ENCODE measurements at regions not wholly inside any gene's neighbourhood (a gene's known extent, or its start where the extent isn't known, plus 50 kb on each side); places are given as distances from the start of the nearest gene placed in this dataset.
"Not testable (repeated sequence)": the region's sequence is repeated elsewhere in the genome, so short reads cannot be mapped to it uniquely, and the experiment has no call there.

GRCh38 chr15:93983526-93983925, 247.8 kb upstream of the MCTP2 start:
- no peak for DNase-seq (ENCODE audit: extremely low read depth in 1 of 11, low read depth in 9 of 11, low spot score in 4 of 11)

GRCh38 chr15:93982226-93982727, 249.1 kb upstream of the MCTP2 start:
- peak in 6 of 11 donors; percentile 14 to 39 (median 25) for DNase-seq (ENCODE audit: extremely low read depth in 1 of 11, low read depth in 9 of 11, low spot score in 4 of 11)

DNA sequence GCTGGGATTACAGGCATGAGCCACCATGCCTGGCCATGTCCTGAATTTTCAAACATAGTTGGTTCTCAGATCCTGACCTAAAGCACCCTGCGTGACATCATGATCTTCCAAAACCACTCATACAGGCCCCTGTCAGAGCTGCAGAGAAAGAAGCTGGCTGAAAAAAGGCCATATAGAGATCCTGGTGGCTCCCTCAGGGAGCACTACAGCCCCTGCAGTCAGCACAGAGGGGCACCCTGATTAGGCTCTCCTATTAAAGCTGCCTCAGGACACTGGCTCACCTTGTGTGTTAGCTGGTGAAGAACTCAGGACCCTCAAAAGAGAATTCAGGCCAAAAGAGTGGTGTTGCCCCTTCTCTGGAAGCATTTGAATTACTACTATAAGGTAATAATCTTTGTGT, 249.7 kb upstream of the MCTP2 start:
- no peak for DNase-seq (ENCODE audit: extremely low read depth in 1 of 11, low read depth in 9 of 11, low spot score in 4 of 11)

DNA sequence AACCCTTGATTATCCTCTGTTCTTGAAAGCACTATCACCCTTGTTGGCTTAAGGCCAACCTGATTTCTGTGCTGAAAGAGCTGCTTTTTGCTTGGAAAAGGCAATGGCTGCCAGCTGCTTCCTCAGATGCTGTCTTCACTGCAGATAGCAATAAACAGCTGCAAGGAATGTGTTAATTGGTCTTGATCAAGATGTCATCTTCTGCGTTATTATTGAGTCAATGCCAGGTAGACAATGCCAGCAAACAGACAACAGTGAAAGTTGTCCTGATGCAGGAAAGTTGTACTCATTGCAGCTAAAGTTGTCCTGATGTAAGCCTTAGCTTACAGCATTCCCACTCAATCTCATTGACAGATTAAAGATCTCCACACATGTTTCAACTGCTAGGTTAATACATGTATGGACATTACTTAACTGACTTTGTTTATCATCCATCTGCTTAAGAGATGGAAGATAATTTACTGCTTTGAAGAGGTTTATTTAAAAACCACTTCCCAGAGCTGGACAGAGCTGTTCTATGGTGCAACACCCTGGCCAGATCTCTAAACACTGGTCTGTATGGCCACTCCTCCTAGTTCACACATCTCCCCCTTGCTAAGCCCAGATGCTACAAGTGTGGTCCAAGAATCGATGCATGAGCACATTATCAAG, 251.0 kb upstream of the MCTP2 start:
- DNase-seq (ENCODE audit: extremely low read depth in 1 of 11, low read depth in 9 of 11, low spot score in 4 of 11): no peak

DNA sequence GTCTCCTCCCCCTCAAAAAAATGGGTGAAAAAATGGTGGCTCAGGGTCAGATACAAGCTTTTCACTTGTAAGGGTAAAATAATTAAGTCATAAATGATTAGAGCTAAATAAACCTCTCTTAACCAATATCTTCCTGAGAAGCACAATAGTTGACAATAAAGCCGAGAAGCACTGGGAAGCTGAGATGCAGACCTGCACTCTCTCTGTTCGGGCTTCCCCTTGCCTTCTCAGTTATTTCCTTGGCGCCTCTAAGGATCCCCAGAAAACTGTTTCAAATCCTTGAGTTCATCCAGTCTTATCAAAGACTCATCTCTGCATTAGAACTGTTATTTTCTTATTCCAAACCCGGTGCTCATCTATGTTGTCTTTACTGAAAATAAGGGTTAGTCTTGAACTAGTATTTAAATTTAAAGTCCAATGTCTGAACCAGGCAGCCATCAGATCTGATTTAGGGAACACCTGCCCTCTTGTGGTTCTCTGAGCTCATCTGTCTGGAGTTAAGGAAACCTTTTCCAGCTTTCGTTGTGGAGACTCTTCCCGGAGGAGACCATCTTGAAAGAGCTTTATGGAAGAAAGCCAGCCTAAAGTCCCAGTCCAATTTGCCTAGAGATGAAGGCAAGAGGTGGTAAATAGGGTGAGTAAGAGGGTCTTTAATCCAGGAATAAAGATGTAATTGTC, 256.4 kb upstream of the MCTP2 start:
- peak in 6 of 11 donors; percentile 27 to 40 (median 31) for DNase-seq (ENCODE audit: extremely low read depth in 1 of 11, low read depth in 9 of 11, low spot score in 4 of 11)

GRCh38 chr15:93973287-93973686, 258.1 kb upstream of the MCTP2 start:
- DNase-seq (ENCODE audit: extremely low read depth in 1 of 11, low read depth in 9 of 11, low spot score in 4 of 11): no peak

DNA sequence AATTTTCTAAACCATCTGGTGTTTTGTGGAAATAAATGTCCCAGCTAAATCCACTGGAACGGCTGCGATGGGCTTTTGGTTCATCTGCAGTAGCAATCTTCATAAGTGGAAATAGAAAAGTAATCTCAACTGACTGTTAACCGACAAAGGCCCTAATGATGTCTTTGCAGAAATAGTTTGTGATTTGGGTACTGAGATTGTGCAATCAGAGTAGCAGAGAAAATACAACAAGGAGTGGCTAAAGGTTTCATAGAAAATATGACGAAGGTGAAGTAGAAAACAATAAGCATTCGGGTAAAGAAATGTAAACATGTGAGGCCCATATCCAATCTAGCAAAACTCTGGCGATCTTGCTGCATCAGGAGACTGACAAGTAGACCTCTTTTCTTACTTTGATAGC, 262.6 kb upstream of the MCTP2 start:
- DNase-seq (ENCODE audit: extremely low read depth in 1 of 11, low read depth in 9 of 11, low spot score in 4 of 11): no peak

GRCh38 chr15:93965304-93965908, 266.0 kb upstream of the MCTP2 start:
- no peak for DNase-seq (ENCODE audit: extremely low read depth in 1 of 11, low read depth in 9 of 11, low spot score in 4 of 11)

GRCh38 chr15:93954985-93955571, 276.3 kb upstream of the MCTP2 start:
- DNase-seq (ENCODE audit: extremely low read depth in 1 of 11, low read depth in 9 of 11, low spot score in 4 of 11): no peak

- no peak for DNase-seq (ENCODE audit: extremely low read depth in 1 of 11, low read depth in 9 of 11, low spot score in 4 of 11)
Observed at GRCh38 chr15:93948726-93949125, 282.6 kb upstream of the MCTP2 start.

DNA sequence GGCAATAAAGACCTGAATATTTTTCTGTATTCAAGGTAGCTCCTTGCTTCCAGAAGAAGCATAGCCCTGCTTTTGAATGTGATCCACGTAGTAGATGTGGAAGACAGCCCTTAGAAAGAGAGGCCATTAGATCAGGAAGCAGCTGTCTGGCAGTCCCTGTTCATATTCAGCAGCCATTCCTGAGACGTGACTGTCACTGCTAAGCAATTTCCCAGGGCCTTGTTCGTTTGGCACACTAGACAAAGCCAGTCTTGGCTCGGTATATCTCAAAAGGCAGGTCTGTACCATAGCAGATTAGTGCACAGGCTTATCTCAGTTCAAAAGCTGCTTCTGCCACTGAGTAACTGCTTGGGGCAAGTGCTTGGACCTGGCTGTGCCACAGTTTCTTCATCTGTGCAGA, 287.8 kb upstream of the MCTP2 start:
- DNase-seq (ENCODE audit: extremely low read depth in 1 of 11, low read depth in 9 of 11, low spot score in 4 of 11): no peak

DNA sequence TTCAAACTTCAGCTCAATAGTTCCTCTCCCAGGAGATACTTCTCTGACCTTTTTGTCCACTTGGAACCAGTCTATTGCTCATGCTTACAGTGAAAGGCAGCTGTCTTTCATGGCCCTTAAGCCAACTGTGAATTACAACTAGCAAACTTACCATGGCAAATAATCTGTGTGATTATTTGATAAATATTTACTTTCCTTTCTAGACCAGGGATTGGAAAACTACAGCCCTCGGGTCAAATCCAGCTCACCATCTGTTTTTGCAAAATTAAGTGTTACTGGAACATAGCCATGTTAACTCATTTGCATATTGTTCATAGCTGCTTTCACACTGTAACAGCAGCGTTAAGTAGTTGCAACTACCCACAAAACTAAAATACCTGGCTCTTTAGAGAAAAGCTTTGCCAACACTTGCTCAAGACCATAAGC, 289.1 kb upstream of the MCTP2 start:
- no peak for DNase-seq (ENCODE audit: extremely low read depth in 1 of 11, low read depth in 9 of 11, low spot score in 4 of 11)

GRCh38 chr15:93941697-93942096, 289.7 kb upstream of the MCTP2 start:
- no peak for DNase-seq (ENCODE audit: extremely low read depth in 1 of 11, low read depth in 9 of 11, low spot score in 4 of 11)

DNA sequence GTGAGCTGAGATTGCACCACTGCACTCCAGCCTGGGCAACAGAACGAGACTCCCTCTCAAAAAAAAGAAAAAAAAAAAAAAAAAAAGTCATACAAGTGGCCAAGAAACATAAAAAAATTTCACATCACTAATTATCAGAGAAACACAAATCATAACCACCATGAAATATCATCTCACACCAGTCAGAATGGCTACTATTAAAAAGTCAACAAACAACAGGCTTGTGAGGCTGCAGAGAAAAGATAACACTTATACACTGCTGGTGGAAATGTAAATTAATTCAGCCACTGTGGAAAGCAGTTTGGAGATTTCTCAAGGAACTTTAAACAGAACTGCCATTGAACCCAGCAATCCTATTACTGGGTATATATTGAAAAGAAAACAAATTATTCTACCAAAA, 291.1 kb upstream of the MCTP2 start:
- DNase-seq (ENCODE audit: extremely low read depth in 1 of 11, low read depth in 9 of 11, low spot score in 4 of 11): no peak

GRCh38 chr15:93932164-93932776, 299.1 kb upstream of the MCTP2 start:
- DNase-seq (ENCODE audit: extremely low read depth in 1 of 11, low read depth in 9 of 11, low spot score in 4 of 11): no peak

GRCh38 chr15:93929375-93930094, 301.8 kb upstream of the MCTP2 start:
- DNase-seq (ENCODE audit: extremely low read depth in 1 of 11, low read depth in 9 of 11, low spot score in 4 of 11): no peak

DNA sequence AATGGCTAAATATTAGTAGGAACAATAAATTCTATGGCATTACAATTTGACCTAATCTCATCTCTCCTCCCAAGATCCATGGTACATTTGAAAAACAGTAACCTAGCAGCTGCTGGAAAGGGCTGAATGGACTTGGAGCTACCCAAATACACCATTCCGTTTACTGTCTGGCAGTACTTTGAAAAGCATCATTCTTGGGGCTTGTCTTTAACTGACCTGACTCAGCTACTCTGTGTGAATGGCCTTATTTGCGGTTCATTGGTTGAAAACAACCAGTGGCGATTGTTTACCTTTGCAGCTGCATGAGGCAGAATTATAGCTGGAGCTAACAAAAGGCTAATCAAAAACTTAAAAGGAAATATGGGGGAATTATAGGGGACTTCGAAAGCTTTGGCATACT, 311.2 kb upstream of the MCTP2 start:
- no peak for DNase-seq (ENCODE audit: extremely low read depth in 1 of 11, low read depth in 9 of 11, low spot score in 4 of 11)

DNA sequence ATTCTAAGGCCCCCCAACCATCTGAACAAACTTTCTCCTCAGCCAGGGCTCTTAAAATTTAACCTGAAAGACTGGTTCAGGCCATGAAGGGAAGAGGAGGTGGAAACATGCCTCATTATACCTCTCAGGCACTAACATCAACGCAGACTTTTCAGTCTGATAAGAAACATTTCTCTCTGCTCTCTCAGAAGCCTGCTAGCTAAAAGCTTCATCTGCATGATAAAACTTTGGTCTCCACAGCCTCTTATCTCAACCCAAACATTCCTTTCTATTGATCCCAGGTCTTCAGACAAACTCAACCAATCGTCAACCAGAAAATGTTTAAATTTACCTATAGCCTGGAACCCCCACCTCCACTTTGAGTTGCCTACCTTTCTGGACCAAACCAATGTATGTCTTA, 312.6 kb upstream of the MCTP2 start:
- DNase-seq (ENCODE audit: extremely low read depth in 1 of 11, low read depth in 9 of 11, low spot score in 4 of 11): not testable (repeated sequence)

DNA sequence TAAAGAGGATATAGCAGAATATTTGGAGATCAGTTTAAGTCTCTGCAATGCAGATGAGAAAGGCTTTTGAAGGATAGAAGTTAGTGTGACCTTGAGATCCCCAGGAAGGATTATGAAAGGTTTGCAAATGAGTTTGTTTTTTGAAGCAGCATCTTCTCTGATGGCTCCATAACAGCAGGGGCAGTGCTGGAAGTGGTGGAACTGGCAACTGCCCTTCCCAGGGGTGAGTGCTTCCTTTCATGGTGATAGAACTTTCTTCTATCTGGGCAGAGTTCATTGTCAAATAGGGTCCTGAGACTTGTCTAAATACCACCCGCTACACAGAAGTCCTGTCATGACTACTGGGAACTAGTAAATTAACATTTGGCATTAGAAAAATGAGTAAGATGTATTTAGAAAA, 314.2 kb upstream of the MCTP2 start:
- DNase-seq (ENCODE audit: extremely low read depth in 1 of 11, low read depth in 9 of 11, low spot score in 4 of 11): no peak

Data from renal cortex interstitium (tissue), 11 donors.